Fibroblast of lung (primary cell): ENCODE measurements at regions not wholly inside any gene's neighbourhood (a gene's known extent, or its start where the extent isn't known, plus 50 kb on each side); places are given as distances from the start of the nearest gene placed in this dataset.

Experiments
- CTCF ChIP-seq, 2 donors: IDR thresholded peaks in 1 of 2; conservative IDR thresholded peaks in 1 of 2; 1 replicate in 1 of 2; 2 replicates in 1 of 2; pipeline ENCODE4 v1.5.1; 2011 to 2012; ENCODE audit warnings: low read length in 2 of 2, control low read depth in 1 of 2, inconsistent platforms in 1 of 2, low read depth in 1 of 2, mild to moderate bottlenecking in 1 of 2
- EZH2 ChIP-seq: IDR thresholded peaks from 2 replicates; pipeline ENCODE4 v1.5.1; 2012; ENCODE audit warnings: low read length, control low read depth, mild to moderate bottlenecking; ENCODE audit errors: missing control alignments

- TF ChIP-seq CTCF (conservative IDR thresholded peaks at IDR 0.05 in 1 of 2, IDR thresholded peaks at IDR 0.05 in 1 of 2; ENCODE audit: low read depth in 1 of 2, low read length in 2 of 2) = no peak
- no peak for TF ChIP-seq EZH2
Observed at GRCh38 chrX:138986235-138986634, 274.7 kb upstream of the FGF13 start.
